Ovary (tissue), 7 donors: ENCODE measurements at regions not wholly inside any gene's neighbourhood (a gene's known extent, or its start where the extent isn't known, plus 50 kb on each side); places are given as distances from the start of the nearest gene placed in this dataset.
"Not testable (repeated sequence)": the region's sequence is repeated elsewhere in the genome, so short reads cannot be mapped to it uniquely, and the experiment has no call there.

Experiments
- DNase-seq, 5 donors: peaks; one replicate each; pipeline ENCODE4 v3.0.0-alpha.2; 2019 to 2020
- H3K27ac ChIP-seq, 2 donors: fragments of 200-600 bp; one replicate each; pipeline versions ENCODE4 v1.5.1 to v1.8.0; 2019 to 2022
- H3K27me3 ChIP-seq: fragments of 200-600 bp; one replicate; pipeline ENCODE4 v1.8.0; 2022
- H3K36me3 ChIP-seq: fragments of 200-600 bp; sonication (generic); one replicate; pipeline ENCODE4 v1.5.1; 2019
- H3K4me1 ChIP-seq: one replicate; pipeline ENCODE4 v1.8.1; 2013; ENCODE audit warnings: mild to moderate bottlenecking, moderate library complexity; ENCODE audit not compliant: insufficient read depth
- H3K4me3 ChIP-seq: fragments of 200-600 bp; sonication (generic); one replicate; pipeline ENCODE4 v1.5.1; 2017
- H3K9me3 ChIP-seq, 2 donors: fragments of 200-600 bp in 1 of 2; sonication (generic) in 1 of 2; one replicate each; pipeline versions ENCODE4 v1.5.1 to v1.8.1; 2013 to 2019; ENCODE audit warnings: mild to moderate bottlenecking in 1 of 2, moderate library complexity in 1 of 2
- CTCF ChIP-seq, 3 donors: fragments of 450-650 bp in 2 of 3; fragments of 200-600 bp in 1 of 3; IDR thresholded peaks; one replicate each; pipeline versions ENCODE4 v1.5.1 to v1.8.0; 2016 to 2022; ENCODE audit warnings: antibody characterized with exemption in 3 of 3, mild to moderate bottlenecking in 1 of 3
- EP300 ChIP-seq: sonication (generic); formaldehyde crosslinking; IDR thresholded peaks from one replicate; pipeline ENCODE4 v1.6.1; 2017; ENCODE audit warnings: antibody characterized with exemption
- POLR2A ChIP-seq: fragments of 450-650 bp; IDR thresholded peaks from one replicate; pipeline ENCODE4 v1.6.1; 2017; ENCODE audit warnings: antibody characterized with exemption, mild to moderate bottlenecking, moderate library complexity
- WGBS, 3 donors: extraction: QIAGEN DNeasy Blood & Tissue Kit in 1 of 3; methylation state at CpG; one replicate each; pipeline versions ENCODE4 v1.1.5 to v1.1.7; 2013 to 2017; 5-methylcytosine and 5-hydroxymethylcytosine counted together
- intact Hi-C, 4 donors: fragments of 100-400 bp; cut with DNase I; formaldehyde crosslinking; loops; one replicate each; pipeline versions ENCODE4 v1.11.0 to v1.15.1; 2022 to 2023
- donor health status: DM: no; HTN: no; CAD: no; lungs with moderate emphysema.
- donor health status: DM: no; HTN: no; CAD: no.
- donor health status: Bipolar disorder and iron deficiency.
- donor health status: DM: no; HTN: no; CAD: no.
- donor health status: DM: yes; HTN: yes; CAD: no.

GRCh38 chr13:46475541-46475991, 77.4 kb upstream of the LRCH1 start:
- TF ChIP-seq EP300 (no peak), POLR2A (no peak), CTCF (IDR thresholded peaks at IDR 0.05) (no peak)
- 21 to 26% (median 23%) methylated on average over 6 of the region's 6 CpGs for WGBS, 3 donors

GRCh38 chr13:46473806-46474205, 79.2 kb upstream of the LRCH1 start:
- TF ChIP-seq POLR2A: no peak
- no peak for TF ChIP-seq EP300
- TF ChIP-seq CTCF (IDR thresholded peaks at IDR 0.05): no peak
- WGBS, 3 donors: 92 to 97% (median 93%) methylated on average over 3 of the region's 3 CpGs

More at GRCh38 chr13:46475541-46475991, 77.4 kb upstream of the LRCH1 start:
- Histone ChIP-seq H3K9me3 (peaks cover 0 to 3% of the 10 kb centered on the region in 2 donors), H3K27me3 (no peaks in the 10 kb centered on the region), H3K36me3 (no peaks in the 10 kb centered on the region), H3K27ac (no peak overlapping the region), H3K4me1 (no peaks in the 10 kb centered on the region), H3K4me3 (no peak overlapping the region)
- intact Hi-C loops: no loop called here
- no peak for DNase-seq

GRCh38 chr13:46472384-46472783, 80.6 kb upstream of the LRCH1 start:
- intact Hi-C loops: no loop called here
- no peak overlapping the region for H3K4me3 ChIP-seq
- H3K36me3 ChIP-seq: no peaks in the 10 kb centered on the region
- H3K9me3 ChIP-seq: peaks cover 0 to 3% of the 10 kb centered on the region in 2 donors
- TF ChIP-seq POLR2A (no peak), EP300 (no peak), CTCF (IDR thresholded peaks at IDR 0.05) (no peak)
- no peaks in the 10 kb centered on the region for H3K4me1 ChIP-seq
- H3K27me3 ChIP-seq: no peaks in the 10 kb centered on the region
- WGBS, 3 donors: 83 to 89% (median 85%) methylated on average over 5 of the region's 5 CpGs
- no peak overlapping the region for H3K27ac ChIP-seq
- no peak for DNase-seq

More at GRCh38 chr13:46473806-46474205, 79.2 kb upstream of the LRCH1 start:
- Histone ChIP-seq H3K4me1 (no peaks in the 10 kb centered on the region), H3K36me3 (no peaks in the 10 kb centered on the region), H3K4me3 (no peak overlapping the region), H3K9me3 (peaks cover 0 to 3% of the 10 kb centered on the region in 2 donors), H3K27ac (no peak overlapping the region), H3K27me3 (no peaks in the 10 kb centered on the region)
- intact Hi-C loops: no loop called here
- DNase-seq: no peak

- H3K27ac ChIP-seq, H3K4me3 ChIP-seq, H3K36me3 ChIP-seq, DNase-seq, intact Hi-C loops, H3K9me3 ChIP-seq, H3K27me3 ChIP-seq, H3K4me1 ChIP-seq: not testable (repeated sequence)
- WGBS, 3 donors: 93 to 96% (median 96%) methylated on average over 12 of the region's 12 CpGs
Measured at GRCh38 chr13:46469699-46470098, 82.6 kb upstream of the RUBCNL start.

- Histone ChIP-seq H3K27ac (no peak overlapping the region), H3K36me3 (no peaks in the 10 kb centered on the region), H3K27me3 (no peaks in the 10 kb centered on the region), H3K4me3 (no peak overlapping the region), H3K9me3 (peaks cover 0 to 3% of the 10 kb centered on the region in 2 donors), H3K4me1 (no peaks in the 10 kb centered on the region)
- WGBS, 3 donors: 24 to 46% (median 44%) methylated on average over 2 of the region's 2 CpGs
- TF ChIP-seq CTCF (IDR thresholded peaks at IDR 0.05) (no peak), POLR2A (no peak), EP300 (no peak)
- intact Hi-C loops: no loop called here
- DNase-seq: no peak
Measured at GRCh38 chr13:46468570-46469463, 81.8 kb upstream of the RUBCNL start.

- H3K27ac ChIP-seq, DNase-seq, intact Hi-C loops, H3K27me3 ChIP-seq, H3K4me3 ChIP-seq, H3K9me3 ChIP-seq, H3K4me1 ChIP-seq, H3K36me3 ChIP-seq: not testable (repeated sequence)
- 57 to 82% (median 81%) methylated on average over 9 to 10 of the region's 10 CpGs for WGBS, 3 donors
Measured at GRCh38 chr13:46467694-46468093, 80.6 kb upstream of the RUBCNL start.

- not testable (repeated sequence) for H3K4me3 ChIP-seq
Measured at GRCh38 chr13:46466074-46466473, 79.0 kb upstream of the RUBCNL start.

More at GRCh38 chr13:46466074-46466473, 79.0 kb upstream of the RUBCNL start:
- H3K9me3 ChIP-seq, H3K27me3 ChIP-seq, H3K36me3 ChIP-seq, intact Hi-C loops, H3K27ac ChIP-seq, H3K4me1 ChIP-seq, DNase-seq: not testable (repeated sequence)
- WGBS, 3 donors: 84 to 93% (median 87%) methylated on average over 7 of the region's 7 CpGs
